A549 (cell line): ENCODE measurements at regions not wholly inside any gene's neighbourhood (a gene's known extent, or its start where the extent isn't known, plus 50 kb on each side); places are given as distances from the start of the nearest gene placed in this dataset.

ENCODE experiments used
- ATAC-seq, 2 experiments: fragments of 200-7000 bp in 1 of 2; fragments of >200 bp in 1 of 2; cut with Nextera tagmentation in 1 of 2; cut with Tn5 transposase in 1 of 2; 3 replicates each; pipeline versions ENCODE4 v1.8.0 to v1.9.1; 2018 to 2020; ENCODE audit warnings: mild to moderate bottlenecking in 1 of 2, moderate library complexity in 1 of 2
- CTCF ChIA-PET: fragments of 300-600 bp; sonication (Branson Sonifier 250); formaldehyde crosslinking; extraction: SDS; loops from one replicate; lab custom pipeline; 2021; ENCODE audit warnings: antibody characterized with exemption, inconsistent platforms; lab: Yijun Ruan, JAX
- POLR2A ChIA-PET: fragments of 350-600 bp; formaldehyde crosslinking; extraction: SDS; loops from one replicate; lab custom pipeline; 2021; ENCODE audit warnings: antibody characterized with exemption, inconsistent platforms; lab: Yijun Ruan, JAX
- DNase-seq, 2 experiments: peaks; one replicate each; pipeline versions ENCODE4 v3.0.0 to v3.0.0-alpha.2; 2011 to 2016; ENCODE audit warnings: low read depth in 1 of 2, low spot score in 1 of 2
- FAIRE-seq: peaks from 2 replicates; lab custom pipeline; 2011; peaks lifted over from hg19 to GRCh38; lab: Jason Lieb, UNC
- H3K27ac ChIP-seq, 2 experiments: fragments of >200 bp; sonication (Bioruptor Twin); formaldehyde crosslinking; 3 replicates each; pipeline ENCODE4 v1.5.1; 2016 to 2017
- H3K4me1 ChIP-seq: fragments of >200 bp; sonication (Bioruptor Twin); formaldehyde crosslinking; 3 replicates; pipeline ENCODE4 v1.6.1; 2016
- H3K4me2 ChIP-seq: fragments of >200 bp; sonication (Bioruptor Twin); formaldehyde crosslinking; 3 replicates; pipeline ENCODE4 v1.6.1; 2016
- H3K4me3 ChIP-seq: fragments of >200 bp; sonication (Bioruptor Twin); formaldehyde crosslinking; 3 replicates; pipeline ENCODE4 v1.5.1; 2016
- H3K9me3 ChIP-seq: fragments of >200 bp; sonication (Bioruptor Twin); formaldehyde crosslinking; 3 replicates; pipeline ENCODE4 v1.6.1; 2016
- BCL3 ChIP-seq: fragments of >200 bp; sonication (Bioruptor Twin); formaldehyde crosslinking; IDR thresholded peaks from 3 replicates; pipeline ENCODE4 v1.6.1; 2016
- CEBPB ChIP-seq, 2 experiments: fragments of >200 bp in 1 of 2; sonication (Bioruptor Twin) in 1 of 2; formaldehyde crosslinking in 1 of 2; IDR thresholded peaks; 2 replicates each; pipeline ENCODE4 v1.6.1; 2012 to 2016
- CHD4 ChIP-seq: fragments of 200-600 bp; sonication (generic); IDR thresholded peaks from 2 replicates; pipeline ENCODE4 v1.6.1; 2016; ENCODE audit warnings: antibody characterized with exemption, mild to moderate bottlenecking, borderline replicate concordance
- CTCF ChIP-seq: fragments of >200 bp; sonication (Bioruptor Twin); formaldehyde crosslinking; IDR thresholded peaks from 3 replicates; pipeline ENCODE4 v1.5.1; 2016
- EHMT2 ChIP-seq: fragments of 200-600 bp; sonication (generic); IDR thresholded peaks from 2 replicates; pipeline ENCODE4 v1.6.1; 2016; ENCODE audit warnings: antibody characterized with exemption, low read depth, mild to moderate bottlenecking, moderate library complexity
- GATA3 ChIP-seq: IDR thresholded peaks from 2 replicates; pipeline ENCODE4 v1.6.1; 2012; ENCODE audit warnings: borderline replicate concordance
- HOXA7 ChIP-seq: fragments of 250-450 bp; sonication (Bioruptor Pico); IDR thresholded peaks from 2 replicates; pipeline ENCODE4 v1.5.0; 2020; ENCODE audit warnings: mild to moderate bottlenecking, moderate library complexity
- JUN ChIP-seq, 2 experiments: fragments of >200 bp; sonication (Bioruptor Twin); formaldehyde crosslinking; IDR thresholded peaks; 2 replicates in 1 of 2; 3 replicates in 1 of 2; pipeline ENCODE4 v1.6.1; 2016 to 2017
- KDM5A ChIP-seq: fragments of 200-600 bp; sonication (generic); IDR thresholded peaks from 2 replicates; pipeline ENCODE4 v1.6.1; 2016; ENCODE audit warnings: antibody characterized with exemption, mild to moderate bottlenecking
- MAFK ChIP-seq: fragments of 450-650 bp; IDR thresholded peaks from 2 replicates; pipeline ENCODE4 v1.6.1; 2014; ENCODE audit not compliant: partially characterized antibody
- MAX ChIP-seq: IDR thresholded peaks from 2 replicates; pipeline ENCODE4 v1.6.1; 2012
- NPAS2 ChIP-seq: fragments of 250-450 bp; sonication (Bioruptor Pico); IDR thresholded peaks from 2 replicates; pipeline ENCODE4 v1.8.0; 2022; ENCODE audit warnings: mild to moderate bottlenecking, moderate library complexity, borderline replicate concordance
- NR3C1 ChIP-seq: fragments of >200 bp; sonication (Bioruptor Twin); formaldehyde crosslinking; IDR thresholded peaks from 3 replicates; pipeline ENCODE4 v1.6.1; 2017
- POLR2A ChIP-seq: IDR thresholded peaks from 2 replicates; pipeline ENCODE4 v1.6.1; 2012; ENCODE audit warnings: mild to moderate bottlenecking, low read length
- POLR2AphosphoS2 ChIP-seq: conservative IDR thresholded peaks from 2 replicates; pipeline ENCODE4 v1.6.1; 2012; ENCODE audit warnings: low read length, improper control_type of control experiment, inconsistent platforms
- RAD21 ChIP-seq, 2 experiments: fragments of >200 bp in 1 of 2; sonication (Bioruptor Twin) in 1 of 2; formaldehyde crosslinking in 1 of 2; IDR thresholded peaks in 1 of 2; conservative IDR thresholded peaks in 1 of 2; 2 replicates in 1 of 2; 3 replicates in 1 of 2; pipeline ENCODE4 v1.6.1; 2012 to 2018; ENCODE audit warnings: inconsistent platforms in 1 of 2
- RARB ChIP-seq: fragments of 250-450 bp; sonication (Bioruptor Pico); IDR thresholded peaks from 2 replicates; pipeline ENCODE4 v1.8.0; 2021; ENCODE audit warnings: mild to moderate bottlenecking, moderate library complexity
- RCOR1 ChIP-seq: fragments of 150-350 bp; IDR thresholded peaks from 2 replicates; pipeline ENCODE4 v1.6.1; 2014; ENCODE audit warnings: antibody characterized with exemption, low read length, low read depth
- RFX5 ChIP-seq: fragments of 450-650 bp; IDR thresholded peaks from 2 replicates; pipeline ENCODE4 v1.7.1; 2014; ENCODE audit warnings: antibody characterized with exemption, mild to moderate bottlenecking, moderate library complexity
- TFCP2L1 ChIP-seq: fragments of 250-450 bp; sonication (Bioruptor Pico); IDR thresholded peaks from 2 replicates; pipeline ENCODE4 v1.5.0; 2021; ENCODE audit warnings: mild to moderate bottlenecking
- ZNF302 ChIP-seq: fragments of 250-450 bp; sonication (Bioruptor Pico); IDR thresholded peaks from 2 replicates; pipeline ENCODE4 v1.9.0; 2021; ENCODE audit warnings: inconsistent platforms, mild to moderate bottlenecking, moderate library complexity
- WGBS: methylation state at CpG from one replicate; pipeline ENCODE4 v1.1.6; 2017; ENCODE audit errors: missing lambda C conversion rate; 5-methylcytosine and 5-hydroxymethylcytosine counted together

GRCh38 chr18:1624612-1625011 is 719.9 kb downstream of the ADCYAP1 start (continued):
- TF ChIP-seq CTCF (no peak), NR3C1 (no peak)

GRCh38 chr18:1627494-1627893 is 722.8 kb downstream of the ADCYAP1 start:
- ATAC-seq (no peak), DNase-seq (no peak), FAIRE-seq (no peak)
- 0% methylated on average over 1 of the region's 1 CpG for WGBS
- no peak for TF ChIP-seq BCL3
- peak; percentile 26 for TF ChIP-seq MAFK
- Histone ChIP-seq H3K9me3 (no peaks in the 10 kb centered on the region), H3K27ac (no peak overlapping the region), H3K4me3 (no peak overlapping the region), H3K4me2 (no peak overlapping the region), H3K4me1 (no peaks in the 10 kb centered on the region)
- ChIA-PET CTCF (no interaction called here), POLR2A (no interaction called here)

- FAIRE-seq (no peak), ATAC-seq (no peak)
- H3K9me3 ChIP-seq, result no peaks in the 10 kb centered on the region
- WGBS, result 18% methylated on average over 2 of the region's 2 CpGs
- CTCF ChIA-PET, result interaction anchor here (1.6 kb wide), 1 partner anchor 21 kb away, joined by 4 read pairs; no protein-coding TSS in a partner anchor
- no peak overlapping the region for H3K27ac ChIP-seq
- TF ChIP-seq GATA3 (no peak), MAX (no peak), POLR2AphosphoS2 (no peak), ZNF302 (no peak), KDM5A (no peak), RAD21 (conservative IDR thresholded peaks at IDR 0.05 in 1 of 2, IDR thresholded peaks at IDR 0.05 in 1 of 2) (no peak), NPAS2 (no peak), CEBPB (IDR thresholded peaks at IDR 0.05) (no peak), RARB (CRISPR knock-in tag) (no peak), EHMT2 (no peak), NR3C1 (no peak), TFCP2L1 (CRISPR knock-in tag) (no peak), JUN (IDR thresholded peaks at IDR 0.05) (no peak), HOXA7 (CRISPR knock-in tag) (no peak), RFX5 (no peak)
- TF ChIP-seq, all 56 proteins: peak for 0
- Histone ChIP-seq H3K4me2 (no peak overlapping the region), H3K4me3 (no peak overlapping the region), H3K4me1 (no peaks in the 10 kb centered on the region)
- no peak for DNase-seq
- POLR2A ChIA-PET, result no interaction called here
Observed at GRCh38 chr18:1648712-1649111, 744.0 kb downstream of the ADCYAP1 start.

- H3K4me1 ChIP-seq, result no peaks in the 10 kb centered on the region
- ATAC-seq, result no peak
- WGBS, result 2% methylated on average over 2 of the region's 2 CpGs
- CTCF ChIA-PET, result no interaction called here
- POLR2A ChIA-PET, result no interaction called here
- H3K4me2 ChIP-seq, result no peak overlapping the region
- H3K9me3 ChIP-seq, result no peaks in the 10 kb centered on the region
- H3K27ac ChIP-seq, result no peak overlapping the region
- no peak for TF ChIP-seq HOXA7 (CRISPR knock-in tag)
- no peak for TF ChIP-seq TFCP2L1 (CRISPR knock-in tag)
- TF ChIP-seq EHMT2, result no peak
- no peak for TF ChIP-seq POLR2A
- no peak for TF ChIP-seq RCOR1
- no peak for TF ChIP-seq CHD4
- TF ChIP-seq, all 56 proteins: peak for 0
- FAIRE-seq (no peak), DNase-seq (no peak)
- H3K4me3 ChIP-seq, result no peak overlapping the region
Observed at GRCh38 chr18:1652018-1652417, 747.3 kb downstream of the ADCYAP1 start.
